ENCODE measurements at regions not wholly inside any gene's neighbourhood (a gene's known extent, or its start where the extent isn't known, plus 50 kb on each side); places are given as distances from the start of the nearest gene placed in this dataset.

DNA sequence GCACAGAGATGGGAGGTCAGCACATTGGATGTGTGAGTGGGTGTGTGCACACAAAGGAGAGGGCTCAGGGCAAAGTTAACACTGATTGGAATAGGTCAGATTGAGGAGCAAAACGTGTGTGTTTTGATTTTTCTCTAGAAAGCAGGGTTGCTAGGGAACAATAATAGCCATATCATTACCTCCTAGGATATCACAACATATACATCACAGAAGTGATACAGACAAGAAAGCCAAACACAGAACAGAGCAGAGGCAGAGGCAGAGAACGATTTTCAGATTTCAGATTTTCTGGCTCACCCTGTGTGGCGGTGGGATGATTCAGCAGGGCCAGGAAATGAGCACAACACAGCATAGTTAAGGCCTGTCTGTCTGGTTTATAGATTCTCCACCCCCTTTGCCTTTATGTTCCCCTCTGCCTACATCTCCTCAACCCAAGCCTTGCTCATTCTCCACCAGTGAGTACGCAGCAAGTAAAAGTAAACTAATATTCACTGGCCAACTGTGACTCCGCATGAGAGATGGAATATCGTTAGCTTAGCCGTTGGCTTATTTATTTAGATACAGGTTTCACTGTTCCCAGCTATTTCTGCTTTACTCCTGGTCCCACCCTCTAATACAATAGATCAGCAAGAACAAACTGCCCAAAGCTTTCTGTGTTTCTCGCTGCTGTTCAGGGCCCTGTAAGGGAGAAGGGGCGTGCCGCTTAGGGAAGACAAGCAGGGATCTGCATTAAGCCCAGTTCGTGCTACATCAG is 182.7 kb upstream of the TSC22D1 start:
- ChIA-PET CTCF (ENCODE audit: partially characterized antibody) (no interaction called here), POLR2A (ENCODE audit: partially characterized antibody) (no interaction called here)
- no peak overlapping the region for H3K27ac ChIP-seq (ENCODE audit: low read depth, low read length)
- no peak for DNase-seq (ENCODE audit: low read depth in 1 of 2, low spot score in 2 of 2)
- no peaks in the 10 kb centered on the region for H3K79me2 ChIP-seq (ENCODE audit: control insufficient read depth in 1 of 2, insufficient read depth in 2 of 2, low read length in 2 of 2)
- no peaks in the 10 kb centered on the region; the same call in 1 of the 2 replicates for H3K23me2 ChIP-seq (ENCODE audit: low read depth, low read length)
- FAIRE-seq = no peak
- no peaks in the 10 kb centered on the region for H3K36me3 ChIP-seq (ENCODE audit: control insufficient read depth in 2 of 4, insufficient read depth in 4 of 4, low read length in 3 of 4)
- no peak overlapping the region for H2BK5ac ChIP-seq (ENCODE audit: low read depth, low read length)
- no peak overlapping the region for H2BK15ac ChIP-seq (ENCODE audit: low read length)
- no peaks in the 10 kb centered on the region for H3K79me1 ChIP-seq (ENCODE audit: low read depth, low read length)
- H3K9me3 ChIP-seq (ENCODE audit: insufficient read depth in 2 of 2, low read depth in 1 of 2, low read length in 1 of 2) = no peaks in the 10 kb centered on the region
- TF ChIP-seq HDAC2 (IDR thresholded peaks at IDR 0.05; ENCODE audit: borderline replicate concordance in 1 of 2, low read depth in 2 of 2, low read length in 2 of 2) (no peak), CHD1 (IDR thresholded peaks at IDR 0.05; ENCODE audit: low read depth, low read length) (no peak), GTF2F1 (IDR thresholded peaks at IDR 0.05; ENCODE audit: borderline replicate concordance, low read depth, low read length) (no peak), KDM1A (IDR thresholded peaks at IDR 0.05; ENCODE audit: borderline replicate concordance, low read length) (no peak), JUN (IDR thresholded peaks at IDR 0.05; ENCODE audit: low read depth, low read length) (no peak), RBBP5 (IDR thresholded peaks at IDR 0.05; ENCODE audit: borderline replicate concordance, low read depth, low read length) (no peak), TCF12 (IDR thresholded peaks at IDR 0.05; ENCODE audit: low read depth, low read length) (no peak), SAP30 (IDR thresholded peaks at IDR 0.05; ENCODE audit: insufficient read depth, insufficient replicate concordance, low read length) (no peak), POLR2AphosphoS5 (IDR thresholded peaks at IDR 0.05; ENCODE audit: low read depth, low read length) (no peak), SIX5 (IDR thresholded peaks at IDR 0.05; ENCODE audit: low read depth, low read length) (no peak), EZH2 (IDR thresholded peaks at IDR 0.05; ENCODE audit: low read depth, low read length, severe bottlenecking) (no peak), ASH2L (IDR thresholded peaks at IDR 0.05; ENCODE audit: low read length) (no peak), CEBPB (IDR thresholded peaks at IDR 0.05; ENCODE audit: low read depth, low read length) (no peak), BRCA1 (IDR thresholded peaks at IDR 0.05; ENCODE audit: low read depth, low read length) (no peak)
- no peak overlapping the region for H3K14ac ChIP-seq (ENCODE audit: insufficient read length)
- H3K27me3 ChIP-seq (replicated peaks in 1 of 4; ENCODE audit: control insufficient read depth in 3 of 4, extremely low read depth in 1 of 4, insufficient read depth in 3 of 4, low read length in 3 of 4) = no peaks in the 10 kb centered on the region
- H2BK20ac ChIP-seq (ENCODE audit: low read length) = no peak overlapping the region
- H3K4me1 ChIP-seq (replicated peaks in 1 of 4; ENCODE audit: control insufficient read depth in 3 of 4, insufficient read depth in 4 of 4, low read length in 3 of 4) = peaks cover 0 to 5% (median 0%) of the 10 kb centered on the region in 4 experiments; a peak in 1 of 7 replicates
- H3K4ac ChIP-seq (replicated peaks; ENCODE audit: insufficient read length, low read depth, low read length) = no peak overlapping the region
- WGBS, 2 experiments (ENCODE audit: extremely low coverage in 1 of 2, insufficient coverage in 1 of 2, insufficient read length in 1 of 2, insufficient replicate concordance in 2 of 2, low coverage in 1 of 2, low lambda C conversion rate in 2 of 2, missing lambda C conversion rate in 1 of 2) = 70% methylated on average over 11 of the region's 11 CpGs; no CpG with 5 or more reads in 1 of the 2 experiments
- H3K23ac ChIP-seq (ENCODE audit: insufficient read length) = no peak overlapping the region
- H4K5ac ChIP-seq (ENCODE audit: insufficient read length, low read depth, low read length) = no peak overlapping the region
- H3K9ac ChIP-seq (replicated peaks in 1 of 4; ENCODE audit: extremely low read depth in 1 of 4, low read depth in 3 of 4, low read length in 3 of 4) = no peak overlapping the region
- H2AFZ ChIP-seq (ENCODE audit: low read length) = peak overlapping the region; percentile 70
- H3K18ac ChIP-seq (ENCODE audit: extremely low read depth, low read length) = no peak overlapping the region
- H4K8ac ChIP-seq (ENCODE audit: extremely low read depth, insufficient read depth, low read length) = no peak overlapping the region
- H4K91ac ChIP-seq (replicated peaks; ENCODE audit: insufficient read length, low read length) = no peak overlapping the region
- H2BK12ac ChIP-seq (ENCODE audit: low read depth, low read length) = no peak overlapping the region
- no peak overlapping the region for H3K56ac ChIP-seq (replicated peaks; ENCODE audit: insufficient read length, low read depth, low read length)
- no peak overlapping the region for H3K4me2 ChIP-seq (ENCODE audit: insufficient read depth in 1 of 2, low read depth in 2 of 2, low read length in 2 of 2)
- H3K4me3 ChIP-seq (ENCODE audit: extremely low read depth in 1 of 4, insufficient read depth in 2 of 4, low read depth in 3 of 4, low read length in 4 of 4) = no peak overlapping the region
- no peak overlapping the region for H2AK5ac ChIP-seq (ENCODE audit: low read depth, low read length)
- no peak overlapping the region for H2BK120ac ChIP-seq (replicated peaks; ENCODE audit: low read depth, low read length)
- no peaks in the 10 kb centered on the region for H4K20me1 ChIP-seq (replicated peaks in 1 of 2; ENCODE audit: control insufficient read depth in 1 of 2, insufficient read depth in 2 of 2, low read length in 2 of 2)
